ENCODE measurements at regions not wholly inside any gene's neighbourhood (a gene's known extent, or its start where the extent isn't known, plus 50 kb on each side); places are given as distances from the start of the nearest gene placed in this dataset.

GRCh38 chr10:71902351-71902750 is 51.3 kb upstream of the PSAP start:
- no peak overlapping the region for H3K4me3 ChIP-seq
- intact Hi-C loops (cut with DNase I) = no loop called here
- H3K36me3 ChIP-seq = no peaks in the 10 kb centered on the region
- TF ChIP-seq CTCF (IDR thresholded peaks at IDR 0.05) (no peak), POLR2A (IDR thresholded peaks at IDR 0.05) (no peak)
- no peak overlapping the region for H3K27ac ChIP-seq
- 80% methylated on average over 5 of the region's 6 CpGs for WGBS (ENCODE audit: insufficient coverage, low coverage, low lambda C conversion rate, missing lambda C conversion rate)
- H3K9me3 ChIP-seq = no peaks in the 10 kb centered on the region
- no peak for ATAC-seq
- H3K27me3 ChIP-seq = no peaks in the 10 kb centered on the region
- H3K4me1 ChIP-seq = no peaks in the 10 kb centered on the region
- DNase-seq = peak in 1 of 3 donors; percentile 32

Data from right lobe of liver (tissue), 6 donors.